SU-DHL-6 (cell line): ENCODE measurements at regions not wholly inside any gene's neighbourhood (a gene's known extent, or its start where the extent isn't known, plus 50 kb on each side); places are given as distances from the start of the nearest gene placed in this dataset.
A peak's percentile ranks its signal among the peaks of the same experiment; 100 is the strongest.

Experiments
- H2AFZ ChIP-seq: fragments of 200-600 bp; sonication (generic); 2 replicates; pipeline ENCODE4 v1.6.1; 2014; ENCODE audit warnings: low read depth, mild to moderate bottlenecking, moderate library complexity, mixed read lengths, antibody characterized with exemption, low read length; ENCODE audit not compliant: severe bottlenecking
- H3F3A ChIP-seq: fragments of 200-600 bp; shearing (Covaris generic); 2 replicates; pipeline ENCODE4 v1.6.0; 2016; ENCODE audit warnings: antibody characterized with exemption, mild to moderate bottlenecking; ENCODE audit not compliant: insufficient read depth
- H3K27ac ChIP-seq: fragments of 200-600 bp; sonication (generic); 2 replicates; pipeline ENCODE4 v1.5.1; 2016; ENCODE audit warnings: low read depth, mild to moderate bottlenecking, low read length, moderate library complexity, mixed read lengths
- H3K27me3 ChIP-seq: fragments of 200-600 bp; sonication (generic), shearing (Covaris generic); 2 replicates; pipeline ENCODE4 v1.6.0; 2014; ENCODE audit warnings: mild to moderate bottlenecking, low read length
- H3K36me3 ChIP-seq: fragments of 200-600 bp; sonication (generic); 2 replicates; pipeline ENCODE4 v1.6.1; 2014; ENCODE audit warnings: mild to moderate bottlenecking, low read length, mixed read lengths
- H3K4me2 ChIP-seq: fragments of 300-600, 200-600 bp; shearing (Covaris generic), sonication (generic); 2 replicates; pipeline ENCODE4 v1.6.0; 2014; ENCODE audit warnings: low read length, low read depth, mild to moderate bottlenecking; ENCODE audit not compliant: poor library complexity, severe bottlenecking
- H3K4me3 ChIP-seq: fragments of 200-600 bp; sonication (generic); 2 replicates; pipeline ENCODE4 v1.5.1; 2014; ENCODE audit warnings: antibody characterized with exemption, low read length, mild to moderate bottlenecking, mixed read lengths; ENCODE audit not compliant: insufficient read depth, poor library complexity, severe bottlenecking
- H3K79me2 ChIP-seq: fragments of 200-600 bp; sonication (generic); 2 replicates; pipeline ENCODE4 v1.6.1; 2014; ENCODE audit warnings: mild to moderate bottlenecking, low read length, moderate library complexity; ENCODE audit not compliant: insufficient read depth
- H3K9ac ChIP-seq: fragments of 200-600 bp; sonication (generic); 2 replicates; pipeline ENCODE4 v1.7.0; 2014; ENCODE audit warnings: mild to moderate bottlenecking, low read length
- H3K9me2 ChIP-seq: fragments of 200-600 bp; sonication (generic); replicated peaks from 2 replicates; pipeline ENCODE4 v1.6.1; 2014; ENCODE audit warnings: low read length; ENCODE audit not compliant: insufficient read depth
- H3K9me3 ChIP-seq: fragments of 200-600 bp; sonication (generic); 2 replicates; pipeline ENCODE4 v1.6.1; 2014; ENCODE audit warnings: low read length, mixed read lengths; ENCODE audit not compliant: insufficient read depth
- H4K20me1 ChIP-seq: fragments of 200-600 bp; sonication (generic); 2 replicates; pipeline ENCODE4 v1.6.1; 2014; ENCODE audit warnings: low read depth, mild to moderate bottlenecking, antibody characterized with exemption, low read length, moderate library complexity, mixed read lengths
- EZH2phosphoT487 ChIP-seq: fragments of 200-600 bp; sonication (generic), shearing (Covaris generic); conservative IDR thresholded peaks from 2 replicates; pipeline ENCODE4 v1.6.1; 2018; ENCODE audit warnings: mild to moderate bottlenecking, antibody characterized with exemption, low read length, moderate library complexity, mixed read lengths
- TF ChIP-seq, protein P1 (sequence below): fragments of 200-600 bp; sonication (generic); IDR thresholded peaks from one replicate; pipeline ENCODE4 v1.5.1; 2017; ENCODE audit warnings: antibody characterized with exemption, mild to moderate bottlenecking, low read length, moderate library complexity; ENCODE audit not compliant: insufficient read depth, poor library complexity, severe bottlenecking

DNA sequence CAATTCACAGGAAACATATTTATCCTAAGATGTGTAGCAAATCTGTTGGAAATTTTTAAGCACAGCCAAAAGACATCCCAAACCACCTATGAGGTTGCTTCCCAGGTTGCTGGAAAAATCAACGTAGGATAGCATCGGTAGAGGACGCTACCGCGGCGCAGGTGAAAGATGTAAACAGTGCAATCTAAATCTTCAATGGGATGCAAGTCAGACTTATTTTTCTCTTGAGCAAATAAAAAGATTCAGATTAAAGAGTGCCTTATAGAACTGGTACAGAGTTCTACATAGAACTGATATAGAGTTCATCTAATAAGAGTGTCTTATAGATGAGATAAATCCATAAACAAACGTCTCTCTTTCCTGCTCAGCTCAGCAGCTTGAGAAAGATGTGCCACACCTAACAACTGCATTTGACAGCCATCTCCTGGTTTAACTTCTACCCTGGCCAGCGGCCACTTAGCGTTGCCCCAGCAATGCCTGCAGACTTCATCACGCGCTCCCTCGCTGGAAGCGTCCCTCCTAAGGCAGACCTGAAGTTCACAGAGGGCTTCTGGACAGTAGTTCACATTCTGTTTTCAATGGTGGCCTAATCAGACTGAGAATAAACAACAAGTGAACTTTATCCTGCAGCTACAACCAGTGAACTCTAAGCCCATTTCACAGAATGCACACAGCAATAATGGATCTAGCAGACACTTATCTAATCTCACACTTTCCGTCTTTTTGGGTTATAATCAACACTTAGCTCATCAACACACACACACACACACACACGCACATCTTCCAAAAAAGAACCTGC is 164.5 kb downstream of the TOMM20 start:
- Histone ChIP-seq H3K9me2 (no peaks in the 10 kb centered on the region), H3K4me3 (peak overlapping the region; percentile 19), H3K9me3 (no peaks in the 10 kb centered on the region), H3K36me3 (no peaks in the 10 kb centered on the region), H3F3A (peaks cover 34% of the 10 kb centered on the region), H2AFZ (peak overlapping the region; percentile 35), H3K27me3 (no peaks in the 10 kb centered on the region), H3K27ac (peak overlapping the region; percentile 97), H3K9ac (peak overlapping the region; percentile 58), H3K4me2 (peak overlapping the region; percentile 77), H3K79me2 (no peaks in the 10 kb centered on the region), H4K20me1 (no peaks in the 10 kb centered on the region)
- no peak for TF ChIP-seq EZH2phosphoT487

DNA sequence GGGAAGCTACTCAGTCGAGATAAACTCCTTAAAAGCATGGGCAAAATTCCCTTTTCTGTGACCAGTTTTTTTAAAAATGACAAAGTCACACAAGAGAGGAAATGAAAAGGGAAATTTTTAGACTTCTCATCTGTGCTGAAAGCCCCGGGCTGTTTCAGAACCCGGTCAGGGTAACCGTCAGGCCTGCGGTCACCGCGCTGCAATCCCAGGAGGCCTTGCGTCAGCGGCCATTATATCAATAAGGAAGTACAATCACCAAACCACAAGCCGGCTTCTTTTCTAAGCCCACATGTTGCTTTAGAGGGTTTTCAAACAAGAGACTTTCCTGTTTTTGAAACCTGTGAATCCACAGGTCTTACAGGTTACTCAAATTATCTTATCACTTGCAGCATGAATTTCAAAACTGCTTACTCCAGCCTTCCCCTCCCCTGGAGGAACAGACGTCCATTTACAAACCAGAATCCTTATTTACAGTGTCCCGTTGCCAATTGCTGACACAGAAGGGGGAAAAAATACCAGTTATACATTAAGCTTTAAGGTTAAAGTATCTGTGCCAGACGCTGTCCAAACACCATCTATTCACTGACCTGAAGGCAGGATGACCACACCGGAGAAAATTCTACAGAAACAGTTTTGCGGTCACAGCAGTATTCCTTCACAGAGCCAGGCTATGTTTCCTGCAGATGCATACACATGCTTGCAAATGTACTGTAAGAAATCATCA is 165.3 kb downstream of the TOMM20 start:
- Histone ChIP-seq H3K9me3 (no peaks in the 10 kb centered on the region), H3K9ac (peak overlapping the region; percentile 58), H2AFZ (peak overlapping the region; percentile 35), H3K9me2 (no peaks in the 10 kb centered on the region), H3K27me3 (no peaks in the 10 kb centered on the region), H3K36me3 (no peaks in the 10 kb centered on the region), H3K27ac (peak overlapping the region; percentile 97), H3K4me3 (peak overlapping the region; percentile 19), H3K79me2 (no peaks in the 10 kb centered on the region), H4K20me1 (no peaks in the 10 kb centered on the region), H3K4me2 (peak overlapping the region; percentile 77), H3F3A (peaks cover 34% of the 10 kb centered on the region)
- no peak for TF ChIP-seq EZH2phosphoT487
- TF ChIP-seq, protein P1, sequence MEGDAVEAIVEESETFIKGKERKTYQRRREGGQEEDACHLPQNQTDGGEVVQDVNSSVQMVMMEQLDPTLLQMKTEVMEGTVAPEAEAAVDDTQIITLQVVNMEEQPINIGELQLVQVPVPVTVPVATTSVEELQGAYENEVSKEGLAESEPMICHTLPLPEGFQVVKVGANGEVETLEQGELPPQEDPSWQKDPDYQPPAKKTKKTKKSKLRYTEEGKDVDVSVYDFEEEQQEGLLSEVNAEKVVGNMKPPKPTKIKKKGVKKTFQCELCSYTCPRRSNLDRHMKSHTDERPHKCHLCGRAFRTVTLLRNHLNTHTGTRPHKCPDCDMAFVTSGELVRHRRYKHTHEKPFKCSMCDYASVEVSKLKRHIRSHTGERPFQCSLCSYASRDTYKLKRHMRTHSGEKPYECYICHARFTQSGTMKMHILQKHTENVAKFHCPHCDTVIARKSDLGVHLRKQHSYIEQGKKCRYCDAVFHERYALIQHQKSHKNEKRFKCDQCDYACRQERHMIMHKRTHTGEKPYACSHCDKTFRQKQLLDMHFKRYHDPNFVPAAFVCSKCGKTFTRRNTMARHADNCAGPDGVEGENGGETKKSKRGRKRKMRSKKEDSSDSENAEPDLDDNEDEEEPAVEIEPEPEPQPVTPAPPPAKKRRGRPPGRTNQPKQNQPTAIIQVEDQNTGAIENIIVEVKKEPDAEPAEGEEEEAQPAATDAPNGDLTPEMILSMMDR, result no peak

DNA sequence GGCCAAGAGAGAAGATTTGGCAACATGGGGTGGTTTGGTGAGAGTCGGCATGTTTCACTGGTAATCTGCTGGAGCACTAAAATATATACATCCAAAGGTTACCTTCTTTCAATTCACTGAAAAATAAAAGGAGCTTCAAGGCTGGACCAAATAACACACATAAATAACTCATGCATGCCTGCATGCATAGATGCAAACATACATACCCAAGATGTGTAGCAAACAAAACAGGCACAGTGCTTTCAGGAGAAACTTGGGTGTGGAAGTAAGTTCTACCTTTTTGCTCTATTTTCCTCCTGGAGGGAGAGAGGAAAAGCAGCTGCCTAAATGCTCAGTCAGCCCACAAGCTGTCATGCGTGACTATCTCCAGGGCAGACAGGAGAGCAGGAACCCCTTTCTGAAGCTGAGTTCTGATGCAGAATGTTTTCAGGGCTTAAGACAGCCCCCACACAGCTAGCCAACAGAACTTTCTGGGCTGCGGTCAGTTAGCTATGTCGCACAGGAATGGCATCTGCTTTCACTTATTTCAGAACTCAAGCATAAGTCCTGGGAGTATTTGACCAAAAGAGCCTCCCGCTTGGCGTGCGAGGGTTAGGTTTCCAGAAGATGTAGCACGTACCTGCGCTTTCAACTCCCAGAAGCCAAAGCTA is 166.2 kb downstream of the TOMM20 start:
- H3K4me2 ChIP-seq, result peak overlapping the region; percentile 77
- peak overlapping the region; percentile 5 for H3K4me3 ChIP-seq
- no peaks in the 10 kb centered on the region for H3K79me2 ChIP-seq
- H3K27ac ChIP-seq, result peak overlapping the region; percentile 97
- H2AFZ ChIP-seq, result peak overlapping the region; percentile 10
- TF ChIP-seq, protein P1, result no peak
- TF ChIP-seq EZH2phosphoT487, result no peak
- H3F3A ChIP-seq, result peaks cover 34% of the 10 kb centered on the region
- peak overlapping the region; percentile 58 for H3K9ac ChIP-seq
- no peaks in the 10 kb centered on the region for H3K36me3 ChIP-seq
- H3K9me3 ChIP-seq, result no peaks in the 10 kb centered on the region
- H3K9me2 ChIP-seq, result no peaks in the 10 kb centered on the region
- H3K27me3 ChIP-seq, result no peaks in the 10 kb centered on the region
- no peaks in the 10 kb centered on the region for H4K20me1 ChIP-seq
